ENCODE measurements at regions not wholly inside any gene's neighbourhood (a gene's known extent, or its start where the extent isn't known, plus 50 kb on each side); places are given as distances from the start of the nearest gene placed in this dataset.

DNA sequence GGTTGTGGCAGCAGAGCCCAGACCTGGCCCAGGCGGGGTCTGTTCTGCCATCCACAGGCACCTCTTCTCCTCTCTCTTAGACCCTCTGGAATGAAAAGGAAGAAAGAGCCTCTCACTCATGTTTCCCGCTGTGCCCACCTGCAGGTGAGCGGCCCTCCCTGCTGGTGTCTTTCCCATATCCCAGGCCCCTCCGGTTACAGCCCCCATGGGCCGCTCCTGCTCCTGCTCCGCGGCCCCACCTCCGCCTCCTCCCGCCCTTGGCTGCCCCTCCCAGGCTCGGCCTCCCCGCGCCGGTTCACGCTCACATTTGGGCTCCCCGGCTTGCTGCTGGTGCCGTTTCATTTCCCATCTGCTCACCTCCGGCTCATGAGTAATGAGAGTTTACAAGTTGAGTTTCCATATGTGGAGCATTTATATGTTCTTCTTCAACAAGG is 98.7 kb upstream of the SDK2 start:
- no peak for DNase-seq
- no peaks in the 10 kb centered on the region for H3K9me3 ChIP-seq
- 30 to 49% methylated on average over 17 of the region's 17 CpGs for WGBS, 2 donors
- no peaks in the 10 kb centered on the region for H3K27me3 ChIP-seq
- H3K27ac ChIP-seq, result no peak overlapping the region
- no peak for ATAC-seq
- no peak overlapping the region for H3K4me3 ChIP-seq
- intact Hi-C loops (cut with DNase I), result no loop called here
- no peak for TF ChIP-seq POLR2A (IDR thresholded peaks at IDR 0.05)
- TF ChIP-seq, protein P1, sequence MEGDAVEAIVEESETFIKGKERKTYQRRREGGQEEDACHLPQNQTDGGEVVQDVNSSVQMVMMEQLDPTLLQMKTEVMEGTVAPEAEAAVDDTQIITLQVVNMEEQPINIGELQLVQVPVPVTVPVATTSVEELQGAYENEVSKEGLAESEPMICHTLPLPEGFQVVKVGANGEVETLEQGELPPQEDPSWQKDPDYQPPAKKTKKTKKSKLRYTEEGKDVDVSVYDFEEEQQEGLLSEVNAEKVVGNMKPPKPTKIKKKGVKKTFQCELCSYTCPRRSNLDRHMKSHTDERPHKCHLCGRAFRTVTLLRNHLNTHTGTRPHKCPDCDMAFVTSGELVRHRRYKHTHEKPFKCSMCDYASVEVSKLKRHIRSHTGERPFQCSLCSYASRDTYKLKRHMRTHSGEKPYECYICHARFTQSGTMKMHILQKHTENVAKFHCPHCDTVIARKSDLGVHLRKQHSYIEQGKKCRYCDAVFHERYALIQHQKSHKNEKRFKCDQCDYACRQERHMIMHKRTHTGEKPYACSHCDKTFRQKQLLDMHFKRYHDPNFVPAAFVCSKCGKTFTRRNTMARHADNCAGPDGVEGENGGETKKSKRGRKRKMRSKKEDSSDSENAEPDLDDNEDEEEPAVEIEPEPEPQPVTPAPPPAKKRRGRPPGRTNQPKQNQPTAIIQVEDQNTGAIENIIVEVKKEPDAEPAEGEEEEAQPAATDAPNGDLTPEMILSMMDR (IDR thresholded peaks at IDR 0.05), result no peak
- no peaks in the 10 kb centered on the region for H3K36me3 ChIP-seq (replicated peaks in 1 of 2; ENCODE audit: insufficient read depth in 1 of 2, low read depth in 2 of 2)
- peaks cover 11% of the 10 kb centered on the region for H3K4me1 ChIP-seq

DNA sequence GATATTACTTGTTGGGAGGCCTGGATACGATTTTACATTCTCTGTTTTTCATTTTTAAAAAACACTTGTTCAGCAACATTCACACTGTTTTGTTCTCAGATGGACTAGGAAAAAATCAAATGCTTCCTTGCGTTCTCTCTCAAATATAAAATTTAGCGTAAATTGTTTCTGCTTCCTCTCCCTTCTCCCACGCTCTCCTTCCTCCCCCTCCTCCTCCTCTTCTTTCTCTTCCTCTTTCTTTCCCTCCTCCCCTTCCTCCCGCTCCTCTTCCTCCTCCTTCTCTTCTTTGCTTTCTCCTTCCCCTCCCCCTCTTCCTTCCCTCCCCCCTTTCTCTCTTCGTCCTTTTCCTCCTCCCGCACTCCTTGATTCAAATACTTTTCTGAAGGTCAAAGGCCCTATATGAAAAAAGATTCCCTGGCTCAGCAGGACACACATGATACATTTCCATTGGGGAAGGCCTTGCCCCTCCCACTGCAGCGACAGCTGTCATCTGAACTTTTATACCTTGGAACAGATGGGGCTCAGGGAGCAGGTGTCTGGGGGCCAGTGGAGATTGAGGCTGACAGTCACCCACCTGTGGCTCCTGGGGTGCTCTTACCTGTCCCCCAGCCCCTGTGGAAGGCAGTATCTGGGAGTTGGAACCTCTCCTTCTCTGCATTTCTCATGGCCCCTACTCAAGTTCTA is 99.4 kb upstream of the SDK2 start:
- no peaks in the 10 kb centered on the region for H3K9me3 ChIP-seq
- no peaks in the 10 kb centered on the region for H3K36me3 ChIP-seq (replicated peaks in 1 of 2; ENCODE audit: insufficient read depth in 1 of 2, low read depth in 2 of 2)
- 64 to 69% methylated on average over 8 of the region's 8 CpGs for WGBS, 2 donors
- peaks cover 17% of the 10 kb centered on the region for H3K4me1 ChIP-seq
- TF ChIP-seq, protein P1 (IDR thresholded peaks at IDR 0.05), result no peak
- TF ChIP-seq POLR2A (IDR thresholded peaks at IDR 0.05), result no peak
- H3K27me3 ChIP-seq, result no peaks in the 10 kb centered on the region
- DNase-seq (no peak), ATAC-seq (no peak)
- no peak overlapping the region for H3K4me3 ChIP-seq
- intact Hi-C loops (cut with DNase I), result no loop called here
- no peak overlapping the region for H3K27ac ChIP-seq

DNA sequence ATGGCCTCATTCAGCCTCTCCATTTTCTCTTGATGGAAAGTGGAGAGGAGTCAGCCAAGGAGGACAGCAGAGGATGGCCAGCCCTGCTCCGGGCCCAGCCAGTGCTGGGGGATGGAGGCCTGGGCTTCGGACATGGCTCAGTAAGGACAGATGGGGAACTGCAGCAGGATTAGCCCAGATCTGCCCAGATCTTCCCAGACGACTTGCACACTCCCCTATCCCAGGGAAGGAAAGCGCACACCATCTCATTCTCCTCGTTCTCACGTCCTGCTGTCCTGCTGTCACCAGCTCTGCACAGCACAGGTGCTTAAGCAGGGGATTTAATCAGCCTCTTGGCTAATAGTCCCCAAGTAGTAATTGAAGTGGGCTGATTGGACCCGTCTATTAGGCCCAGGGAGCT is 100.2 kb upstream of the SDK2 start:
- Histone ChIP-seq H3K27me3 (no peaks in the 10 kb centered on the region), H3K36me3 (replicated peaks in 1 of 2; ENCODE audit: insufficient read depth in 1 of 2, low read depth in 2 of 2) (no peaks in the 10 kb centered on the region), H3K27ac (no peak overlapping the region), H3K4me1 (peaks cover 17% of the 10 kb centered on the region), H3K9me3 (no peaks in the 10 kb centered on the region), H3K4me3 (no peak overlapping the region)
- TF ChIP-seq POLR2A (IDR thresholded peaks at IDR 0.05), result no peak
- TF ChIP-seq, protein P1 (IDR thresholded peaks at IDR 0.05), result no peak
- ATAC-seq (no peak), DNase-seq (no peak)
- intact Hi-C loops (cut with DNase I), result no loop called here
- WGBS, 2 donors, result 41 to 54% methylated on average over 7 of the region's 7 CpGs

DNA sequence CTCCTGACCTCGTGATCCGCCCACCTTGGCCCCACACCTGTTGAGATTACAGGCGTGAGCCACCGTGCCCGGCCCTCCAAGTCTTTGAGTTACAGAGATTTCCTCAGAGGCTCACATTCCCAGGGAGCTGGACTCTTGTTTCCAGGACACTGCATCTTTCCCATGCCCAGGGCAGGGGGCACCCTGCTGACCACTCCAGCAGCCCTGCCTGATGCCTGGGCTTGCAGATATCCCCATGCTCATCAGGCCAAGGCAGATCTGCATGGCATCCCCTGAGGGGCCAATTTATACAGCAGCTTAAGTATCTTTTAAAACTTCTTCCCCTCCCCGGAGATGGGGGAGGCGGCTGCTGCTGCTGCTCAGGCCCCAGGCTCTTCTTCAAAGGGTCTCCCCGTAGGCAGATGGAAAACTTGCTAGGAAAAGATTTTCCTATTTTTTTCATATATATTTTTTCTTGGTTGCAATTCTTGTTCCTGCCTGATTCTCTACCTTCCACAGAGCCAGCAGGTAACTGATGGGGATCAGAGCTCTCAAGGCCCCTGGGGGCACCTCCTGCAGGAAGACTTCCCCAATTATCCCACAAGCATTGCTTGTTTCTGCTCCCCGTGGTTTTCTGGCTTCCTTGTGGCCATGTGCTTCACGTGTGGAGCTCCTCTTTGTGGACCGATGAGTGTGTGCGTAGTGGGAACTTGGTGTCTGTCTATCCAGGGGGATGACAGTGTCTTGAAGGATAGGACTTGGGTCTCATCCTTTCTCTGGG is 102.2 kb upstream of the SDK2 start:
- ATAC-seq (no peak), DNase-seq (no peak)
- no peaks in the 10 kb centered on the region for H3K36me3 ChIP-seq (replicated peaks in 1 of 2; ENCODE audit: insufficient read depth in 1 of 2, low read depth in 2 of 2)
- no peaks in the 10 kb centered on the region for H3K9me3 ChIP-seq
- intact Hi-C loops (cut with DNase I), result no loop called here
- 58 to 69% methylated on average over 12 of the region's 12 CpGs for WGBS, 2 donors
- no peak overlapping the region for H3K27ac ChIP-seq
- no peak overlapping the region for H3K4me3 ChIP-seq
- H3K27me3 ChIP-seq, result no peaks in the 10 kb centered on the region
- peaks cover 30% of the 10 kb centered on the region for H3K4me1 ChIP-seq
- TF ChIP-seq, protein P1 (IDR thresholded peaks at IDR 0.05), result no peak
- no peak for TF ChIP-seq POLR2A (IDR thresholded peaks at IDR 0.05)

Measured in body of pancreas (tissue), 4 donors.